Mesendoderm (in vitro differentiated cells): ENCODE measurements at regions not wholly inside any gene's neighbourhood (a gene's known extent, or its start where the extent isn't known, plus 50 kb on each side); places are given as distances from the start of the nearest gene placed in this dataset.
A peak's percentile ranks its signal among the peaks of the same experiment; 100 is the strongest.

ENCODE experiments used
- DNase-seq: peaks from one replicate; pipeline ENCODE4 v3.0.0; 2013
- H2AK5ac ChIP-seq: 2 replicates; pipeline ENCODE4 v1.6.1; 2013; ENCODE audit warnings: low read length, inconsistent platforms
- H2BK120ac ChIP-seq: 2 replicates; pipeline ENCODE4 v1.6.1; 2013; ENCODE audit warnings: low read depth, mild to moderate bottlenecking, low read length, moderate library complexity, mixed read lengths
- H2BK15ac ChIP-seq: replicated peaks from 2 replicates; pipeline ENCODE4 v1.6.1; 2013; ENCODE audit warnings: low read depth, mild to moderate bottlenecking, moderate library complexity
- H2BK5ac ChIP-seq: 2 replicates; pipeline ENCODE4 v1.6.1; 2013; ENCODE audit warnings: low read length, inconsistent platforms
- H3K18ac ChIP-seq: 2 replicates; pipeline ENCODE4 v1.6.1; 2013; ENCODE audit warnings: mild to moderate bottlenecking, low read length, mixed read lengths
- H3K23ac ChIP-seq: one replicate; pipeline ENCODE4 v1.6.1; 2013; ENCODE audit warnings: low read length
- H3K27ac ChIP-seq: 2 replicates; pipeline ENCODE4 v1.5.1; 2013; ENCODE audit warnings: low read depth, mild to moderate bottlenecking, inconsistent platforms, low read length, moderate library complexity
- H3K27me3 ChIP-seq: 2 replicates; pipeline ENCODE4 v1.6.1; 2013; ENCODE audit warnings: low read length, control low read depth, mild to moderate bottlenecking, inconsistent platforms; ENCODE audit not compliant: insufficient read depth, poor library complexity
- H3K36me3 ChIP-seq: 2 replicates; pipeline ENCODE4 v1.6.1; 2013; ENCODE audit warnings: low read length, inconsistent platforms; ENCODE audit not compliant: control insufficient read depth, insufficient read depth
- H3K4ac ChIP-seq: one replicate; pipeline ENCODE4 v1.6.1; 2013; ENCODE audit warnings: low read depth, mild to moderate bottlenecking, low read length, moderate library complexity
- H3K4me1 ChIP-seq: 2 replicates; pipeline ENCODE4 v1.6.1; 2013; ENCODE audit warnings: low read depth, low read length, inconsistent platforms; ENCODE audit not compliant: control insufficient read depth
- H3K4me2 ChIP-seq: 2 replicates; pipeline ENCODE4 v1.6.1; 2013; ENCODE audit warnings: low read length
- H3K4me3 ChIP-seq: 2 replicates; pipeline ENCODE4 v1.5.1; 2013; ENCODE audit warnings: mild to moderate bottlenecking, low read length
- H3K56ac ChIP-seq: one replicate; pipeline ENCODE4 v1.6.1; 2013; ENCODE audit warnings: low read length
- H3K79me1 ChIP-seq: 2 replicates; pipeline ENCODE4 v1.6.1; 2013; ENCODE audit warnings: low read length, inconsistent platforms
- H3K79me2 ChIP-seq: 2 replicates; pipeline ENCODE4 v1.6.1; 2013; ENCODE audit warnings: mild to moderate bottlenecking, low read length; ENCODE audit not compliant: control insufficient read depth, insufficient read depth
- H3K9ac ChIP-seq: 2 replicates; pipeline ENCODE4 v1.6.1; 2013; ENCODE audit warnings: low read length, inconsistent platforms
- H4K5ac ChIP-seq: one replicate; pipeline ENCODE4 v1.6.1; 2013; ENCODE audit warnings: low read length
- H4K8ac ChIP-seq: one replicate; pipeline ENCODE4 v1.6.1; 2013; ENCODE audit warnings: low read depth, mild to moderate bottlenecking, control low read depth, low read length, moderate library complexity
- WGBS: extraction: QIAGEN DNeasy Blood & Tissue Kit; methylation state at CpG from one replicate; pipeline ENCODE4 v1.1.7; 2013; ENCODE audit warnings: low lambda C conversion rate, missing lambda C conversion rate; ENCODE audit not compliant: insufficient coverage; ENCODE audit errors: extremely low coverage; 5-methylcytosine and 5-hydroxymethylcytosine counted together

DNA sequence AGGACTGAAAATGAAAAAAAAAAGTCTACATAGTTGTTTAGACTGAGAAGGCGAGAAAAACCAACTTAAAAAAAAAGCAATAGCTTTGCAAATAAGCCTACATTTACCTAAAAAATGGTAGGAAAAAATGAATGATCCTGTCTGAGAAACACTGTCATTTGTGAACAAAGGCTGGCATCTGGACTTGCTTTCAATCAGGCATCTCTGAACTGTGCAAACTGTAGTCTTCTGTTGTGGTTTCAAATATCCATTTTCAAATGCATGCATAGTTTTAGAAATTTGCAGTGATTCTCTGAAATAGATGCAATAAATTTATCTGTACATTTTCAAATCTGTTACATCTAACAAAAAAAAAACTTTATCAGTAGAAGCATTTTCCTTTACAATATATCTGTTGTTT lies 106.1 kb upstream of the LUZP2 start:
- Histone ChIP-seq H3K79me2 (no peaks in the 10 kb centered on the region), H3K4me2 (no peak overlapping the region), H3K36me3 (no peaks in the 10 kb centered on the region), H2BK15ac (no peak overlapping the region), H3K4me1 (no peaks in the 10 kb centered on the region), H2AK5ac (no peak overlapping the region), H3K27ac (no peak overlapping the region), H3K4me3 (no peak overlapping the region), H4K8ac (no peak overlapping the region), H3K23ac (no peak overlapping the region), H3K4ac (no peak overlapping the region), H3K18ac (no peak overlapping the region), H3K79me1 (no peaks in the 10 kb centered on the region), H3K56ac (no peak overlapping the region), H2BK120ac (no peak overlapping the region), H2BK5ac (no peak overlapping the region), H4K5ac (no peak overlapping the region), H3K9ac (no peak overlapping the region), H3K27me3 (no peaks in the 10 kb centered on the region)
- no peak for DNase-seq
- no CpG with 5 or more reads among the region's 1 CpG for WGBS

DNA sequence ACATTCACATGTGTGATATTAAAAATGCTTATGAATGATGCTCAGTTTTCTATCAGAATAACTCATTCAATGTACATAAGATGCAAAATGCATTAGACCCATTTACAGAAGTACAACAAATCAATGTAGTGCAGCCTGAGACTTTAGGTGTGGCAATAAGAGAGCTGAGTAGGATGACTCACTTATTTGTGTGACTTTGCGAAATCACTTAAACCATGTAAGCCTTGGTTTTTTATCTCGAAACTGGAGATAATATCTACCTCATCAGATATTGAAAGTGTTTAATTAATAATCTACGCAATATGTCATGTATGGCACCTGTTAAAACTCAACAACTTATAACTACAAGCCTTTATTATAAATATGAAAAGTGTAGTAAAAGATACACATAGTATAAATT lies 105.7 kb upstream of the LUZP2 start:
- Histone ChIP-seq H3K4ac (no peak overlapping the region), H3K18ac (no peak overlapping the region), H2AK5ac (no peak overlapping the region), H3K79me2 (no peaks in the 10 kb centered on the region), H3K56ac (no peak overlapping the region), H3K4me1 (no peaks in the 10 kb centered on the region), H2BK120ac (no peak overlapping the region), H3K79me1 (no peaks in the 10 kb centered on the region), H3K27me3 (no peaks in the 10 kb centered on the region), H3K9ac (no peak overlapping the region), H2BK5ac (no peak overlapping the region), H3K27ac (no peak overlapping the region), H4K5ac (no peak overlapping the region), H2BK15ac (no peak overlapping the region), H4K8ac (no peak overlapping the region), H3K4me3 (no peak overlapping the region), H3K23ac (no peak overlapping the region), H3K36me3 (no peaks in the 10 kb centered on the region), H3K4me2 (no peak overlapping the region)
- peak; percentile 18 for DNase-seq
- WGBS: no CpG with 5 or more reads among the region's 3 CpGs

DNA sequence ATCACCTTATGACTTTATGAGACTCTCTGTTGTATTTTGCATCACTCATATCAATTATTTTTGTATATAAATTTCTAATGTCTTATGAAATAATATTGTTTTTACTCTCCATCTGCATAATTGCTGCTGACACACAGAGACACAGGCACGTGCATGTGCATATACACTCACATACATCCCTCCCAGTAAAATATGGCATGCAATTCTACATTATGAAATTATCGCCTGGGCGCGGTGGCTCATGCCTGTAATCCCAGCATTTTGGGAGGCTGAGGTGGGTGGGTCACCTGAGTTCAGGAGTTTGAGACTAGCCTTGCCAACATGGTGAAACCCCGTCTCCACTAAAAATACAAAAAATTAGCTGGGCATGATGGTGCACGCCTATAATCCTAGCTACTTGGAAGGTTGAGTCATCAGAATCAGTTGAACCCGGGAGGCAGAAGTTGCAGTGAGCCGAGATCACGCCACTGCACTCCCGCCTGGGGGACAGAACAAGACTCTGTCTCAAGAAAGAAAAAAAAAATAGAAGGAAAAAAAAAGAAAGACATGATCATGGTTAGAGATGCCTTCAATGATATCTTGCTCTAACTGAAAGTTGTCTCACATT lies 96.7 kb upstream of the LUZP2 start:
- H2BK15ac ChIP-seq: no peak overlapping the region
- no peak overlapping the region for H3K56ac ChIP-seq
- no CpG with 5 or more reads among the region's 10 CpGs for WGBS
- H3K27me3 ChIP-seq: no peaks in the 10 kb centered on the region
- no peak overlapping the region for H4K8ac ChIP-seq
- H3K18ac ChIP-seq: no peak overlapping the region
- no peak overlapping the region for H2BK5ac ChIP-seq
- H3K4ac ChIP-seq: no peak overlapping the region
- no peaks in the 10 kb centered on the region for H3K36me3 ChIP-seq
- no peak overlapping the region for H3K23ac ChIP-seq
- no peak overlapping the region for H4K5ac ChIP-seq
- H2BK120ac ChIP-seq: no peak overlapping the region
- no peak overlapping the region for H3K27ac ChIP-seq
- H3K79me2 ChIP-seq: no peaks in the 10 kb centered on the region
- no peak overlapping the region for H3K4me2 ChIP-seq
- no peak overlapping the region for H3K9ac ChIP-seq
- no peaks in the 10 kb centered on the region for H3K4me1 ChIP-seq
- no peak overlapping the region for H2AK5ac ChIP-seq
- no peaks in the 10 kb centered on the region for H3K79me1 ChIP-seq
- DNase-seq: no peak
- no peak overlapping the region for H3K4me3 ChIP-seq

DNA sequence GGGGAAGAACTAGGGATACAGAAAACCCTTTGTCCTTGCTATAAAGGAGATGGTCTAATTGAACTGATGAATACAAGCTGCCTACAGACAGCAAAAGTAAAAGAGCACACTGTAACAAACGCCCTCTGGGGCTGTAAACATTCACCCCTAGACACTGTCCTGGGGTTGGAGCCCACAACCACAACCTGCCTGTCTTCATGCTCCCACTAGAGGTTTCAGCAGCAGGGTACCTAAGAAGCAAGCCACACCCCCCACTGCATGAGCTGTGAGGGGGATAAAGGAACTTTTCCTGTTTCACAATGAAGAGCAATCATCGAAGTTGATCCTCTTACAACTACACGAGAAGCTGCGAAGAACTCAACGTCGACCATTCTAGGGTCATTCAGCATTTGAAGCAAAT lies 90.5 kb upstream of the LUZP2 start:
- Histone ChIP-seq H3K79me1 (no peaks in the 10 kb centered on the region), H3K79me2 (no peaks in the 10 kb centered on the region), H4K8ac (no peak overlapping the region), H3K27me3 (no peaks in the 10 kb centered on the region), H2AK5ac (no peak overlapping the region), H3K4me3 (no peak overlapping the region), H2BK5ac (no peak overlapping the region), H3K56ac (no peak overlapping the region), H3K23ac (no peak overlapping the region), H3K9ac (no peak overlapping the region), H3K36me3 (no peaks in the 10 kb centered on the region), H2BK15ac (no peak overlapping the region), H3K4me2 (no peak overlapping the region), H3K27ac (no peak overlapping the region), H3K4me1 (no peaks in the 10 kb centered on the region), H2BK120ac (no peak overlapping the region), H3K4ac (no peak overlapping the region), H4K5ac (no peak overlapping the region), H3K18ac (no peak overlapping the region)
- no CpG with 5 or more reads among the region's 6 CpGs for WGBS
- peak; percentile 7 for DNase-seq

DNA sequence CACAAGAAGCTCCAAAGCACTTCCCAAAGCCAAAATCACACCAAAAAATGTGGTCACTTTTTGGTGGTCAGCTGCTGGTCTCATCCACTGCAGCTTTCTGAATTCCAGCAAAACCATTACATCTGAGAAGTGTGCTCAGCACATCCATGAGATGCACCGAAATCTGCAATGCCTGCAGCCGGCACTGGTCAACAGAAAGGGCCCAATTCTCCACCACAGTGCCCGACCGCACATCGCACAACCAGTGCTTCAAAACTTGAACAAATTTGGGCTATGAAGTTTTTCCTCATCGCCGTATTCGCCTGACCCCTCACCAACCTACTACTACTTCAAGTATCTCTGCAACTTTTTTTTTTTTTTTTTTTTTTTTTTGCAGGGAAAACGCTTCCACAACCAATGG lies 89.9 kb upstream of the LUZP2 start:
- Histone ChIP-seq H3K4me3 (no peak overlapping the region), H2AK5ac (no peak overlapping the region), H3K27ac (no peak overlapping the region), H2BK5ac (no peak overlapping the region), H3K36me3 (no peaks in the 10 kb centered on the region), H3K79me1 (no peaks in the 10 kb centered on the region), H4K5ac (no peak overlapping the region), H3K79me2 (no peaks in the 10 kb centered on the region), H3K56ac (no peak overlapping the region), H3K4ac (no peak overlapping the region), H2BK15ac (no peak overlapping the region), H3K9ac (no peak overlapping the region), H2BK120ac (no peak overlapping the region), H3K27me3 (no peaks in the 10 kb centered on the region), H3K4me1 (no peaks in the 10 kb centered on the region), H4K8ac (no peak overlapping the region), H3K4me2 (no peak overlapping the region), H3K23ac (no peak overlapping the region), H3K18ac (no peak overlapping the region)
- no peak for DNase-seq
- WGBS: no CpG with 5 or more reads among the region's 9 CpGs

DNA sequence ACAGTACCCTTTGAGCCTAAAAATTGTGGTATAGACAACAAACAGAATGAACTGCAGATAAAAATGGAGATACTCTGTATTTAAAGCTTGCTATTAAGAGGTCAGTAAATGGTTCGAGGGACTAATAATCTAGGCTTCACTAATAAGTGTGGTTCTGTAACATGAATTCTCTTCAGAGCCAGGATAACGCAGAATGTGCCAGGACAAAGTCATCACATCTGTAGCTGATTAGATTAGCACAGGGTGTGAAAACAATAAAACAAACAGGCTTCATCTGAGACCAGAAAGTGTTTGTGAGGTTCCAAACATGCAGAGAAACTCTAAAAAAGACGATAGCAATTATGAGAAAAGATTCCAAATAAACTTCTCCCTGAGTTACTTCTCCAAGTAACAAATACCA lies 89.1 kb upstream of the LUZP2 start:
- Histone ChIP-seq H3K4me2 (no peak overlapping the region), H2AK5ac (no peak overlapping the region), H2BK120ac (no peak overlapping the region), H3K4ac (no peak overlapping the region), H4K5ac (no peak overlapping the region), H3K18ac (no peak overlapping the region), H3K4me3 (no peak overlapping the region), H3K23ac (no peak overlapping the region), H3K79me1 (no peaks in the 10 kb centered on the region), H4K8ac (no peak overlapping the region), H3K56ac (no peak overlapping the region), H3K27ac (no peak overlapping the region), H3K36me3 (no peaks in the 10 kb centered on the region), H3K27me3 (no peaks in the 10 kb centered on the region), H2BK5ac (no peak overlapping the region), H2BK15ac (no peak overlapping the region), H3K79me2 (no peaks in the 10 kb centered on the region), H3K9ac (no peak overlapping the region), H3K4me1 (no peaks in the 10 kb centered on the region)
- DNase-seq: no peak
- WGBS: no CpG with 5 or more reads among the region's 3 CpGs
